ENCODE measurements at regions not wholly inside any gene's neighbourhood (a gene's known extent, or its start where the extent isn't known, plus 50 kb on each side); places are given as distances from the start of the nearest gene placed in this dataset.

- no peak for TF ChIP-seq CTCF (conservative IDR thresholded peaks at IDR 0.05; ENCODE audit: low read depth, low read length)
- TF ChIP-seq MXI1 (IDR thresholded peaks at IDR 0.05; ENCODE audit: borderline replicate concordance, low read depth, low read length), result no peak
- no peak for TF ChIP-seq MAZ (IDR thresholded peaks at IDR 0.05; ENCODE audit: borderline replicate concordance, low read depth, low read length)
- no peak for TF ChIP-seq FOS (IDR thresholded peaks at IDR 0.05; ENCODE audit: low read depth, low read length)
- TF ChIP-seq CEBPB (IDR thresholded peaks at IDR 0.05; ENCODE audit: low read depth, low read length), result no peak
- TF ChIP-seq POLR2A (IDR thresholded peaks at IDR 0.05; ENCODE audit: low read depth, low read length), result no peak
- TF ChIP-seq RAD21 (IDR thresholded peaks at IDR 0.05; ENCODE audit: low read length), result no peak
- TF ChIP-seq, protein P1, sequence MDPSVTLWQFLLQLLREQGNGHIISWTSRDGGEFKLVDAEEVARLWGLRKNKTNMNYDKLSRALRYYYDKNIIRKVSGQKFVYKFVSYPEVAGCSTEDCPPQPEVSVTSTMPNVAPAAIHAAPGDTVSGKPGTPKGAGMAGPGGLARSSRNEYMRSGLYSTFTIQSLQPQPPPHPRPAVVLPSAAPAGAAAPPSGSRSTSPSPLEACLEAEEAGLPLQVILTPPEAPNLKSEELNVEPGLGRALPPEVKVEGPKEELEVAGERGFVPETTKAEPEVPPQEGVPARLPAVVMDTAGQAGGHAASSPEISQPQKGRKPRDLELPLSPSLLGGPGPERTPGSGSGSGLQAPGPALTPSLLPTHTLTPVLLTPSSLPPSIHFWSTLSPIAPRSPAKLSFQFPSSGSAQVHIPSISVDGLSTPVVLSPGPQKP (IDR thresholded peaks at IDR 0.05; ENCODE audit: borderline replicate concordance, low read depth, low read length), result no peak
- TF ChIP-seq USF2 (IDR thresholded peaks at IDR 0.05; ENCODE audit: low read depth, low read length), result no peak
- no peak for TF ChIP-seq MAFK (IDR thresholded peaks at IDR 0.05; ENCODE audit: low read depth, low read length)
- no peak for TF ChIP-seq SMC3 (IDR thresholded peaks at IDR 0.05; ENCODE audit: low read depth, low read length)
Measured at GRCh38 chr6:153624528-153624927, 414.5 kb upstream of the OPRM1 start.
